ENCODE measurements at regions not wholly inside any gene's neighbourhood (a gene's known extent, or its start where the extent isn't known, plus 50 kb on each side); places are given as distances from the start of the nearest gene placed in this dataset.

DNA sequence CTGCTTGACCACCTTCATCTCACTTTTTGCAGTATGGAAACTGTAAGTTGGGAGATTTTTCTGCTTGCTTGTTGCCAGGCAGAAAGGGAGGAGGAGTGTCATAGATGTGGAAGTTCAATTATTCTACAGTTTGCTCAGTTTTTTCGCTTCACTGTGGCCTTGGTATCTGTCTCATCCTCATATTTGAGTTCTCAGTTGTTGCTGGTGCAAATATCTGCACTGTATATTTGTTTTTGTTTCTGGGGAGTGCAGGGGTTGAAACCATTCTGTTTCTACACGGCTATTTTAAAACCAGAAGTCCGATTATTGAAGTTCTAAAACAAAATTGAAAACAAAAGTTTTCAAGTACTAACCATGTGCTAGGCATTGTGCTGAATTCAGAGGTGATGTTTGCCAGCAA lies 153.4 kb downstream of the JRKL start:
- no peak for TF ChIP-seq POLR2A (IDR thresholded peaks at IDR 0.05)
- TF ChIP-seq, protein P1, sequence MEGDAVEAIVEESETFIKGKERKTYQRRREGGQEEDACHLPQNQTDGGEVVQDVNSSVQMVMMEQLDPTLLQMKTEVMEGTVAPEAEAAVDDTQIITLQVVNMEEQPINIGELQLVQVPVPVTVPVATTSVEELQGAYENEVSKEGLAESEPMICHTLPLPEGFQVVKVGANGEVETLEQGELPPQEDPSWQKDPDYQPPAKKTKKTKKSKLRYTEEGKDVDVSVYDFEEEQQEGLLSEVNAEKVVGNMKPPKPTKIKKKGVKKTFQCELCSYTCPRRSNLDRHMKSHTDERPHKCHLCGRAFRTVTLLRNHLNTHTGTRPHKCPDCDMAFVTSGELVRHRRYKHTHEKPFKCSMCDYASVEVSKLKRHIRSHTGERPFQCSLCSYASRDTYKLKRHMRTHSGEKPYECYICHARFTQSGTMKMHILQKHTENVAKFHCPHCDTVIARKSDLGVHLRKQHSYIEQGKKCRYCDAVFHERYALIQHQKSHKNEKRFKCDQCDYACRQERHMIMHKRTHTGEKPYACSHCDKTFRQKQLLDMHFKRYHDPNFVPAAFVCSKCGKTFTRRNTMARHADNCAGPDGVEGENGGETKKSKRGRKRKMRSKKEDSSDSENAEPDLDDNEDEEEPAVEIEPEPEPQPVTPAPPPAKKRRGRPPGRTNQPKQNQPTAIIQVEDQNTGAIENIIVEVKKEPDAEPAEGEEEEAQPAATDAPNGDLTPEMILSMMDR (IDR thresholded peaks at IDR 0.05 in 4 of 5, conservative IDR thresholded peaks at IDR 0.05 in 1 of 5): no peak

Measured in gastrocnemius medialis (tissue), 4 donors.